Heart left ventricle (tissue), 13 donors: ENCODE measurements at regions not wholly inside any gene's neighbourhood (a gene's known extent, or its start where the extent isn't known, plus 50 kb on each side); places are given as distances from the start of the nearest gene placed in this dataset.

ENCODE experiments used
- CTCF ChIP-seq, 12 donors: fragments of 200-600 bp; sonication (generic) in 4 of 12; IDR thresholded peaks; one replicate each; pipeline versions ENCODE4 v1.5.0 to v1.8.0; 2018 to 2022; ENCODE audit warnings: antibody characterized with exemption in 12 of 12, mild to moderate bottlenecking in 5 of 12
- POLR2A ChIP-seq, 2 donors: fragments of 450-650 bp; IDR thresholded peaks; one replicate each; pipeline ENCODE4 v1.6.1; 2017; ENCODE audit warnings: antibody characterized with exemption in 2 of 2, mild to moderate bottlenecking in 2 of 2, moderate library complexity in 2 of 2
- donor health status: ischemic (EF 13 %, LVEDD 7.1; RV severe dilation, severe dysfunction).
- donor health status: DM: no; HTN: yes; CAD: no.
- donor health status: DM: no; HTN: no; CAD: no.
- donor health status: ischemic (EF 25% LVEDD 6.9; RV normal size, moderate dysfunction).
- donor health status: ischemic (EF 25% LVEDD 5.7; RV mildly dilated, moderate dysfunction).
- donor health status: ischemic (EF 35%, LVEDD 5.7; RV mildly dilated, moderate dysfunction).
- donor health status: nonischemic (EF 11% LVEDD 7.7; RV severe dilation, severe dysfunction).
- donor health status: DM: yes; HTN: yes; CAD: no.
- donor health status: PGD.
- donor health status: ischemic (EF 29% LVEDD 5.4; RV normal size, mild dysfunction).
- donor health status: nonischemic (EF 23%, LVEDD 6.1; RV moderate dilation, normal function).

- no peak for TF ChIP-seq CTCF (IDR thresholded peaks at IDR 0.05)
- no peak for TF ChIP-seq POLR2A (IDR thresholded peaks at IDR 0.05)
These were observed 84.5 kb upstream of the DKK2 start for GRCh38 chr4:107120661-107121060.
